Lower leg skin (tissue), 3 donors: ENCODE measurements at regions not wholly inside any gene's neighbourhood (a gene's known extent, or its start where the extent isn't known, plus 50 kb on each side); places are given as distances from the start of the nearest gene placed in this dataset.

Experiments
- CTCF ChIP-seq, 3 donors: fragments of 450-650 bp; IDR thresholded peaks; one replicate each; pipeline ENCODE4 v1.5.1; 2016; ENCODE audit warnings: antibody characterized with exemption in 3 of 3, mild to moderate bottlenecking in 3 of 3, moderate library complexity in 2 of 3
- POLR2A ChIP-seq, 2 donors: fragments of 450-650 bp; IDR thresholded peaks; one replicate each; pipeline ENCODE4 v1.6.1; 2016 to 2017; ENCODE audit warnings: antibody characterized with exemption in 2 of 2, mild to moderate bottlenecking in 1 of 2, moderate library complexity in 1 of 2

- no peak for TF ChIP-seq CTCF (IDR thresholded peaks at IDR 0.05)
- TF ChIP-seq POLR2A (IDR thresholded peaks at IDR 0.05): no peak
These were observed 70.5 kb downstream of the NPY start for GRCh38 chr7:24354456-24354855.
